ENCODE measurements at regions not wholly inside any gene's neighbourhood (a gene's known extent, or its start where the extent isn't known, plus 50 kb on each side); places are given as distances from the start of the nearest gene placed in this dataset.

DNA sequence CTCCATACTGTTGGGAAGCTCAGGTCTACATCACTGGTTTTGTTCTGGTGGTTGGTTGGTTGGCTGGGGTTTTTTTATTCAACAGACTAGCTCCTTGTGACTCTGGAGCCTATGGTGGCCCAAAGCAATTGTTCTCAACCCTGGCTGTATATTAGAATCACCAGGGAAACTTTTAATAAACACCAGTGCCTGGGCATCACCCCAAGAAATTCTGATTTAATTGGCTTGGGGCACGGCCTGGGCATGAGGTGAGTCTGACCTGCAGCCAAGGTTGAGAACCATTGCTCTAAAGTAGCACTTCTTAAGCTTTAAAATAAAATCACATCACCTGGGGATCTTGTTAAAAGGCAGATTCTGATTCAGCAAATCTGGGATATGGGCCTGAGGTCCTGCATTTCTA lies 184.1 kb downstream of the C1D start:
- Histone ChIP-seq H3K9me3 (replicated peaks; ENCODE audit: control insufficient read depth, insufficient read depth, low read length) (no peaks in the 10 kb centered on the region), H3K4me1 (ENCODE audit: control insufficient read depth, extremely low read depth, insufficient read depth, low read length) (no peaks in the 10 kb centered on the region), H4K20me1 (replicated peaks; ENCODE audit: control insufficient read depth, extremely low read depth, insufficient read depth, low read length) (no peaks in the 10 kb centered on the region), H3K27ac (ENCODE audit: insufficient read depth, low read depth, low read length) (no peak overlapping the region), H3K4me2 (ENCODE audit: insufficient read depth, low read length) (no peak overlapping the region), H3K36me3 (ENCODE audit: control insufficient read depth in 2 of 2, extremely low read depth in 1 of 2, insufficient read depth in 2 of 2, low read length in 2 of 2) (no peaks in the 10 kb centered on the region), H3K27me3 (ENCODE audit: control insufficient read depth in 2 of 2, insufficient read depth in 2 of 2, low read length in 2 of 2) (no peaks in the 10 kb centered on the region), H3K9ac (replicated peaks; ENCODE audit: extremely low read depth, insufficient read depth, low read length) (no peak overlapping the region), H3K79me2 (ENCODE audit: control insufficient read depth, insufficient read depth, low read length) (no peaks in the 10 kb centered on the region), H3K9me1 (replicated peaks; ENCODE audit: control insufficient read depth, extremely low read depth, insufficient read depth, low read length) (no peaks in the 10 kb centered on the region), H2AFZ (ENCODE audit: low read depth, low read length) (no peak overlapping the region), H3K4me3 (replicated peaks in 1 of 3; ENCODE audit: insufficient read depth in 1 of 3, low read depth in 1 of 3, low read length in 3 of 3) (no peak overlapping the region)
- dilution Hi-C loops (cut with MboI; ENCODE audit: extremely low pct_ligation_motif_present, low sequenced_read_pairs) = no loop called here
- intact Hi-C loops (cut with micrococcal nuclease) = loop anchor here (10.0 kb wide), 1 partner anchor 116 kb away; no protein-coding TSS in a partner anchor
- TF ChIP-seq JUN (IDR thresholded peaks at IDR 0.05; ENCODE audit: borderline replicate concordance, insufficient read depth, insufficient read length, low read depth) (no peak), POLR2A (IDR thresholded peaks at IDR 0.05; ENCODE audit: low read depth, low read length) (no peak), MYC (IDR thresholded peaks at IDR 0.05; ENCODE audit: low read depth, low read length) (no peak), EZH2 (IDR thresholded peaks at IDR 0.05; ENCODE audit: borderline replicate concordance, low read depth, low read length, severe bottlenecking) (no peak), GATA2 (IDR thresholded peaks at IDR 0.05; ENCODE audit: insufficient read depth, insufficient read length, low read depth, low read length) (no peak), POLR2AphosphoS5 (IDR thresholded peaks at IDR 0.05; ENCODE audit: insufficient read depth, low read depth, low read length) (no peak), FOS (IDR thresholded peaks at IDR 0.05; ENCODE audit: borderline replicate concordance, insufficient read depth, low read length) (no peak)
- TF ChIP-seq, protein P1, sequence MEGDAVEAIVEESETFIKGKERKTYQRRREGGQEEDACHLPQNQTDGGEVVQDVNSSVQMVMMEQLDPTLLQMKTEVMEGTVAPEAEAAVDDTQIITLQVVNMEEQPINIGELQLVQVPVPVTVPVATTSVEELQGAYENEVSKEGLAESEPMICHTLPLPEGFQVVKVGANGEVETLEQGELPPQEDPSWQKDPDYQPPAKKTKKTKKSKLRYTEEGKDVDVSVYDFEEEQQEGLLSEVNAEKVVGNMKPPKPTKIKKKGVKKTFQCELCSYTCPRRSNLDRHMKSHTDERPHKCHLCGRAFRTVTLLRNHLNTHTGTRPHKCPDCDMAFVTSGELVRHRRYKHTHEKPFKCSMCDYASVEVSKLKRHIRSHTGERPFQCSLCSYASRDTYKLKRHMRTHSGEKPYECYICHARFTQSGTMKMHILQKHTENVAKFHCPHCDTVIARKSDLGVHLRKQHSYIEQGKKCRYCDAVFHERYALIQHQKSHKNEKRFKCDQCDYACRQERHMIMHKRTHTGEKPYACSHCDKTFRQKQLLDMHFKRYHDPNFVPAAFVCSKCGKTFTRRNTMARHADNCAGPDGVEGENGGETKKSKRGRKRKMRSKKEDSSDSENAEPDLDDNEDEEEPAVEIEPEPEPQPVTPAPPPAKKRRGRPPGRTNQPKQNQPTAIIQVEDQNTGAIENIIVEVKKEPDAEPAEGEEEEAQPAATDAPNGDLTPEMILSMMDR (IDR thresholded peaks at IDR 0.05; ENCODE audit: extremely low read depth in 1 of 2, insufficient read depth in 1 of 2, low read depth in 1 of 2, low read length in 2 of 2) = no peak
- TF ChIP-seq, protein P2, sequence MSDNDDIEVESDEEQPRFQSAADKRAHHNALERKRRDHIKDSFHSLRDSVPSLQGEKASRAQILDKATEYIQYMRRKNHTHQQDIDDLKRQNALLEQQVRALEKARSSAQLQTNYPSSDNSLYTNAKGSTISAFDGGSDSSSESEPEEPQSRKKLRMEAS (IDR thresholded peaks at IDR 0.05; ENCODE audit: insufficient read depth, insufficient read length) = no peak
- BruUV-seq (replicated peaks) = no TSS peak
- POLR2A ChIA-PET = no interaction called here
- no peak for DNase-seq (ENCODE audit: low read depth, low spot score)
- CTCF ChIA-PET = interaction anchor here (2.7 kb wide), 1 partner anchor 152 kb away, joined by 11 read pairs; no protein-coding TSS in a partner anchor
- FAIRE-seq = no peak
